ENCODE measurements at regions not wholly inside any gene's neighbourhood (a gene's known extent, or its start where the extent isn't known, plus 50 kb on each side); places are given as distances from the start of the nearest gene placed in this dataset.

GRCh38 chr20:50332491-50332980 is 141.9 kb downstream of the CEBPB start (continued):
- no peak for TF ChIP-seq RREB1 (CRISPR knock-in tag; IDR thresholded peaks at IDR 0.05)

GRCh38 chr20:50333131-50333670 is 142.6 kb downstream of the CEBPB start:
- peaks cover 0 to 3% of the 10 kb centered on the region in 2 experiments; a peak in 3 of 5 replicates for H3K4me1 ChIP-seq (replicated peaks in 1 of 2; ENCODE audit: control insufficient read depth in 2 of 2, insufficient read depth in 2 of 2, low read length in 2 of 2)
- no peak for FAIRE-seq
- no peak overlapping the region for H3K27ac ChIP-seq (ENCODE audit: extremely low read depth, low read depth, low read length)
- no peaks in the 10 kb centered on the region for H4K20me1 ChIP-seq (replicated peaks; ENCODE audit: control insufficient read depth, insufficient read depth, low read length)
- no peak overlapping the region for H2AFZ ChIP-seq (ENCODE audit: low read depth, low read length)
- no peak for DNase-seq (ENCODE audit: extremely low read depth in 1 of 4, low spot score in 3 of 4)
- ATAC-seq = no peak
- POLR2A ChIA-PET = interaction anchor here (0.6 to 1.4 kb wide), 3 partner anchors 14 to 142 kb away, joined by 3 to 4 read pairs (median 3); partner anchors contain the start of gene CEBPB
- H3K4me3 ChIP-seq = no peak overlapping the region
- no peaks in the 10 kb centered on the region for H3K79me2 ChIP-seq (ENCODE audit: control insufficient read depth, insufficient read depth, low read length)
- no peak overlapping the region for H3K9ac ChIP-seq (ENCODE audit: insufficient read depth in 1 of 2, low read depth in 2 of 2, low read length in 2 of 2)
- H3K27me3 ChIP-seq (ENCODE audit: control insufficient read depth in 2 of 2, insufficient read depth in 2 of 2, low read length in 2 of 2) = no peaks in the 10 kb centered on the region
- intact Hi-C loops (cut with micrococcal nuclease) = no loop called here
- H3K4me2 ChIP-seq (ENCODE audit: insufficient read depth, low read length) = no peak overlapping the region
- CTCF ChIA-PET (ENCODE audit: low intra/inter-chr PET ratio) = no interaction called here
- H3K9me1 ChIP-seq (ENCODE audit: control insufficient read depth, insufficient read depth, low read length) = peaks cover 4% of the 10 kb centered on the region
- no TSS peak for BruUV-seq (replicated peaks)
- peaks cover 4% of the 10 kb centered on the region for H3K9me3 ChIP-seq (replicated peaks; ENCODE audit: control insufficient read depth, insufficient read depth, low read depth, low read length)
- 47% methylated on average over 6 of the region's 6 CpGs for WGBS (ENCODE audit: insufficient coverage, low coverage, missing lambda C conversion rate)
- in situ Hi-C loops (cut with MboI) = no loop called here
- H3K36me3 ChIP-seq (ENCODE audit: control insufficient read depth, insufficient read depth, low read length) = no peaks in the 10 kb centered on the region
- no peak for TF ChIP-seq NCOA4 (IDR thresholded peaks at IDR 0.05; ENCODE audit: partially characterized antibody)
- TF ChIP-seq ATF7 (IDR thresholded peaks at IDR 0.05) = no peak
- TF ChIP-seq ZNF512 (tag; IDR thresholded peaks at IDR 0.05) = no peak
- TF ChIP-seq KDM1A (IDR thresholded peaks at IDR 0.05) = no peak
- TF ChIP-seq ZNF431 (CRISPR knock-in tag; IDR thresholded peaks at IDR 0.05) = no peak
- no peak for TF ChIP-seq ZNF134 (CRISPR knock-in tag; conservative IDR thresholded peaks at IDR 0.05)
- TF ChIP-seq DDX20 (tag; IDR thresholded peaks at IDR 0.05; ENCODE audit: low read depth) = no peak
- TF ChIP-seq ZNF584 (CRISPR knock-in tag; IDR thresholded peaks at IDR 0.05; ENCODE audit: low read depth) = no peak
- TF ChIP-seq ZNF280B (CRISPR knock-in tag; IDR thresholded peaks at IDR 0.05) = no peak
- TF ChIP-seq ZNF699 (CRISPR knock-in tag; IDR thresholded peaks at IDR 0.05; ENCODE audit: insufficient replicate concordance) = no peak

Data from K562 (cell line).